H1 (cell line): ENCODE measurements at regions not wholly inside any gene's neighbourhood (a gene's known extent, or its start where the extent isn't known, plus 50 kb on each side); places are given as distances from the start of the nearest gene placed in this dataset.

ENCODE experiments used
- CTCF ChIA-PET: fragments of 300-600 bp; sonication (Branson Sonifier 250); formaldehyde crosslinking; loops from one replicate; lab custom pipeline; 2021; ENCODE audit not compliant: partially characterized antibody; lab: Charles Lee
- POLR2A ChIA-PET: fragments of 300-600 bp; sonication (Branson Sonifier 250); formaldehyde crosslinking; loops from one replicate; lab custom pipeline; 2021; ENCODE audit warnings: inconsistent platforms; ENCODE audit not compliant: partially characterized antibody; lab: Charles Lee
- DNase-seq, 2 experiments: peaks; one replicate each; pipeline versions ENCODE4 v3.0.0 to v3.0.0-alpha.2; 2010 to 2022; ENCODE audit warnings: low spot score in 2 of 2, low read depth in 1 of 2, mixed read lengths in 1 of 2
- FAIRE-seq: peaks from 2 replicates; lab custom pipeline; 2011; peaks lifted over from hg19 to GRCh38; lab: Jason Lieb, UNC
- H2AFZ ChIP-seq: 2 replicates; pipeline ENCODE4 v1.8.1; 2012; ENCODE audit warnings: low read length, inconsistent platforms
- H2AK5ac ChIP-seq: 2 replicates; pipeline ENCODE4 v1.6.1; 2013; ENCODE audit warnings: low read depth, low read length
- H2BK120ac ChIP-seq: replicated peaks from 2 replicates; pipeline ENCODE3; 2013; ENCODE audit warnings: low read depth, low read length, inconsistent platforms
- H2BK12ac ChIP-seq: 2 replicates; pipeline ENCODE4 v1.6.1; 2013; ENCODE audit warnings: low read depth, low read length
- H2BK15ac ChIP-seq: 2 replicates; pipeline ENCODE4 v1.6.1; 2013; ENCODE audit warnings: low read length
- H2BK20ac ChIP-seq: 2 replicates; pipeline ENCODE4 v1.6.1; 2013; ENCODE audit warnings: low read length
- H2BK5ac ChIP-seq: 2 replicates; pipeline ENCODE4 v1.6.1; 2013; ENCODE audit warnings: low read depth, low read length
- H3K14ac ChIP-seq: 2 replicates; pipeline ENCODE4 v1.6.1; 2013; ENCODE audit warnings: inconsistent platforms; ENCODE audit not compliant: insufficient read length
- H3K18ac ChIP-seq: 2 replicates; pipeline ENCODE4 v1.6.1; 2013; ENCODE audit warnings: low read length; ENCODE audit errors: extremely low read depth
- H3K23ac ChIP-seq: 2 replicates; pipeline ENCODE4 v1.6.1; 2013; ENCODE audit warnings: inconsistent platforms; ENCODE audit not compliant: insufficient read length
- H3K23me2 ChIP-seq: 2 replicates; pipeline ENCODE4 v1.6.1; 2013; ENCODE audit warnings: low read depth, low read length
- H3K27ac ChIP-seq: 2 replicates; pipeline ENCODE4 v1.6.1; 2011; ENCODE audit warnings: low read depth, low read length, inconsistent platforms
- H3K27me3 ChIP-seq, 4 experiments: replicated peaks in 1 of 4; 1 replicate in 1 of 4; 2 replicates in 3 of 4; pipeline versions ENCODE4 v1.6.1 to v1.8.1; 2011 to 2013; ENCODE audit warnings: low read length in 3 of 4, mild to moderate bottlenecking in 3 of 4, inconsistent platforms in 2 of 4, mixed read lengths in 2 of 4, moderate library complexity in 1 of 4; ENCODE audit not compliant: control insufficient read depth in 3 of 4, insufficient read depth in 3 of 4; ENCODE audit errors: extremely low read depth in 1 of 4
- H3K36me3 ChIP-seq, 4 experiments: 2 replicates each; pipeline versions ENCODE4 v1.6.1 to v1.8.1; 2011 to 2013; ENCODE audit warnings: mild to moderate bottlenecking in 4 of 4, low read length in 3 of 4, moderate library complexity in 2 of 4, control low read depth in 1 of 4, inconsistent platforms in 1 of 4; ENCODE audit not compliant: insufficient read depth in 4 of 4, control insufficient read depth in 2 of 4
- H3K4ac ChIP-seq: replicated peaks from 2 replicates; pipeline ENCODE3; 2013; ENCODE audit warnings: low read length, low read depth, mixed read lengths, inconsistent platforms; ENCODE audit not compliant: insufficient read length
- H3K4me1 ChIP-seq, 4 experiments: replicated peaks in 1 of 4; 1 replicate in 1 of 4; 2 replicates in 3 of 4; pipeline versions ENCODE4 v1.6.1 to v1.8.1; 2011 to 2013; ENCODE audit warnings: low read length in 3 of 4, inconsistent platforms in 2 of 4, mixed read lengths in 1 of 4; ENCODE audit not compliant: insufficient read depth in 4 of 4, control insufficient read depth in 3 of 4
- H3K4me2 ChIP-seq, 2 experiments: 2 replicates each; pipeline versions ENCODE4 v1.6.1 to v1.8.1; 2011 to 2013; ENCODE audit warnings: low read depth in 2 of 2, low read length in 2 of 2, control low read depth in 1 of 2, inconsistent platforms in 1 of 2, mild to moderate bottlenecking in 1 of 2; ENCODE audit not compliant: insufficient read depth in 1 of 2
- H3K4me3 ChIP-seq, 4 experiments: fragments of 200-600, 300-600 bp in 1 of 4; sonication (generic), shearing (Covaris generic), sonication (Bioruptor Twin) in 1 of 4; 2 replicates each; pipeline versions ENCODE4 v1.5.1 to v1.8.1; 2011 to 2016; ENCODE audit warnings: low read length in 4 of 4, low read depth in 3 of 4, control low read depth in 2 of 4, inconsistent platforms in 2 of 4, mild to moderate bottlenecking in 2 of 4, mixed read lengths in 1 of 4, moderate library complexity in 1 of 4; ENCODE audit not compliant: insufficient read depth in 2 of 4; ENCODE audit errors: extremely low read depth in 1 of 4
- H3K56ac ChIP-seq: replicated peaks from 2 replicates; pipeline ENCODE3; 2013; ENCODE audit warnings: low read depth, mild to moderate bottlenecking, mixed read lengths, low read length, inconsistent platforms; ENCODE audit not compliant: insufficient read length
- H3K79me1 ChIP-seq: 2 replicates; pipeline ENCODE4 v1.6.1; 2013; ENCODE audit warnings: low read depth, low read length, control low read depth
- H3K79me2 ChIP-seq, 2 experiments: 2 replicates each; pipeline versions ENCODE4 v1.6.1 to v1.8.1; 2012 to 2013; ENCODE audit warnings: low read length in 2 of 2, mild to moderate bottlenecking in 2 of 2, inconsistent platforms in 1 of 2; ENCODE audit not compliant: insufficient read depth in 2 of 2, control insufficient read depth in 1 of 2
- H3K9ac ChIP-seq, 4 experiments: replicated peaks in 1 of 4; 1 replicate in 1 of 4; 2 replicates in 3 of 4; pipeline versions ENCODE4 v1.6.1 to v1.8.1; 2011 to 2013; ENCODE audit warnings: low read depth in 3 of 4, low read length in 3 of 4, control low read depth in 2 of 4, mild to moderate bottlenecking in 2 of 4, moderate library complexity in 2 of 4, inconsistent platforms in 1 of 4; ENCODE audit errors: extremely low read depth in 1 of 4
- H3K9me3 ChIP-seq, 2 experiments: 2 replicates each; pipeline versions ENCODE4 v1.6.1 to v1.8.1; 2012 to 2013; ENCODE audit warnings: mild to moderate bottlenecking in 2 of 2, moderate library complexity in 2 of 2, control low read depth in 1 of 2, inconsistent platforms in 1 of 2, low read depth in 1 of 2, low read length in 1 of 2, mixed read lengths in 1 of 2; ENCODE audit not compliant: insufficient read depth in 2 of 2
- H4K20me1 ChIP-seq, 2 experiments: replicated peaks in 1 of 2; 2 replicates each; pipeline versions ENCODE3 to v1.8.1; 2011 to 2013; ENCODE audit warnings: inconsistent platforms in 2 of 2, low read length in 2 of 2, mild to moderate bottlenecking in 1 of 2; ENCODE audit not compliant: insufficient read depth in 2 of 2, control insufficient read depth in 1 of 2
- H4K5ac ChIP-seq: 2 replicates; pipeline ENCODE4 v1.6.1; 2013; ENCODE audit warnings: low read length, low read depth, mixed read lengths, inconsistent platforms; ENCODE audit not compliant: insufficient read length
- H4K8ac ChIP-seq: 2 replicates; pipeline ENCODE4 v1.8.0; 2013; ENCODE audit warnings: mild to moderate bottlenecking, moderate library complexity, low read length, inconsistent platforms; ENCODE audit not compliant: insufficient read depth; ENCODE audit errors: extremely low read depth
- H4K91ac ChIP-seq: replicated peaks from 2 replicates; pipeline ENCODE3; 2013; ENCODE audit warnings: low read length, mixed read lengths, inconsistent platforms; ENCODE audit not compliant: insufficient read length
- ASH2L ChIP-seq: fragments of 200-600, 300-600 bp; sonication (generic); IDR thresholded peaks from one replicate; pipeline ENCODE4 v1.7.1; 2017; ENCODE audit warnings: low read length
- BACH1 ChIP-seq: IDR thresholded peaks from 2 replicates; pipeline ENCODE4 v1.6.1; 2012; ENCODE audit warnings: low read length, improper control_type of control experiment
- CBX8 ChIP-seq: fragments of 300-800, 300-1000 bp; sonication (generic); IDR thresholded peaks from 2 replicates; pipeline ENCODE4 v1.7.1; 2016; ENCODE audit warnings: low read depth, low read length, borderline replicate concordance
- CEBPB ChIP-seq: IDR thresholded peaks from 2 replicates; pipeline ENCODE4 v1.6.1; 2012; ENCODE audit warnings: low read depth, low read length
- EGR1 ChIP-seq: IDR thresholded peaks from 2 replicates; pipeline ENCODE4 v1.6.1; 2011; ENCODE audit warnings: low read depth, low read length, borderline replicate concordance
- NANOG ChIP-seq: IDR thresholded peaks from 2 replicates; pipeline ENCODE4 v1.6.1; 2011; ENCODE audit warnings: low read length, low read depth, mild to moderate bottlenecking, inconsistent platforms; ENCODE audit not compliant: insufficient read depth, poor library complexity, severe bottlenecking
- NRF1 ChIP-seq: IDR thresholded peaks from 2 replicates; pipeline ENCODE4 v1.6.1; 2011; ENCODE audit warnings: mild to moderate bottlenecking, low read depth, low read length, improper control_type of control experiment
- POU5F1 ChIP-seq: IDR thresholded peaks from 2 replicates; pipeline ENCODE4 v1.6.1; 2011; ENCODE audit warnings: low read depth, mild to moderate bottlenecking, low read length, moderate library complexity
- YY1 ChIP-seq: IDR thresholded peaks from 2 replicates; pipeline ENCODE4 v1.6.1; 2011; ENCODE audit warnings: low read depth, mild to moderate bottlenecking, low read length
- WGBS, 2 experiments: shearing (Covaris generic) in 1 of 2; methylation state at CpG; one replicate each; pipeline versions ENCODE4 v1.1.6 to v1.1.7; 2013 to 2015; ENCODE audit warnings: low lambda C conversion rate in 2 of 2, mixed read lengths in 2 of 2, inconsistent platforms in 1 of 2, low coverage in 1 of 2, missing lambda C conversion rate in 1 of 2; ENCODE audit not compliant: insufficient replicate concordance in 2 of 2, insufficient coverage in 1 of 2, insufficient read length in 1 of 2; ENCODE audit errors: extremely low coverage in 1 of 2, missing lambda C conversion rate in 1 of 2; 5-methylcytosine and 5-hydroxymethylcytosine counted together
- TF ChIP-seq, protein P1 (sequence below): IDR thresholded peaks from 2 replicates; pipeline ENCODE4 v1.6.1; 2012; ENCODE audit warnings: inconsistent platforms
- TF ChIP-seq, protein P2 (sequence below), 3 experiments: IDR thresholded peaks; 1 replicate in 2 of 3; 2 replicates in 1 of 3; pipeline versions ENCODE4 v1.5.1 to v1.6.1; 2011; ENCODE audit warnings: low read length in 3 of 3, mild to moderate bottlenecking in 3 of 3, inconsistent platforms in 2 of 3, low read depth in 1 of 3, moderate library complexity in 1 of 3; ENCODE audit not compliant: insufficient read depth in 1 of 3; ENCODE audit errors: control extremely low read depth in 1 of 3

GRCh38 chr1:199291022-199291740 lies 652.3 kb downstream of the PTPRC start:
- 84% methylated on average over 2 of the region's 2 CpGs; no CpG with 5 or more reads in 1 of the 2 experiments for WGBS, 2 experiments
- H3K27me3 ChIP-seq = no peaks in the 10 kb centered on the region
- DNase-seq = no peak
- H3K79me1 ChIP-seq = no peaks in the 10 kb centered on the region
- H3K9me3 ChIP-seq = no peaks in the 10 kb centered on the region
- no peaks in the 10 kb centered on the region for H4K20me1 ChIP-seq
- H3K14ac ChIP-seq = no peak overlapping the region
- no peaks in the 10 kb centered on the region for H3K36me3 ChIP-seq
- H3K79me2 ChIP-seq = no peaks in the 10 kb centered on the region
- ChIA-PET CTCF (no interaction called here), POLR2A (no interaction called here)
- no peaks in the 10 kb centered on the region for H3K23me2 ChIP-seq
- FAIRE-seq = no peak
- no peak overlapping the region for H3K23ac ChIP-seq
- H2AK5ac ChIP-seq = no peak overlapping the region
- no peak overlapping the region for H3K27ac ChIP-seq
- no peak overlapping the region for H3K9ac ChIP-seq
- H2AFZ ChIP-seq = no peak overlapping the region
- H3K18ac ChIP-seq = no peak overlapping the region
- no peak overlapping the region for H3K4me3 ChIP-seq
- H2BK5ac ChIP-seq = no peak overlapping the region
- H3K56ac ChIP-seq = no peak overlapping the region
- H4K91ac ChIP-seq = no peak overlapping the region
- no peak overlapping the region for H4K5ac ChIP-seq
- no peaks in the 10 kb centered on the region for H3K4me1 ChIP-seq
- no peak overlapping the region for H4K8ac ChIP-seq
- H2BK20ac ChIP-seq = no peak overlapping the region
- no peak overlapping the region for H2BK120ac ChIP-seq
- H2BK12ac ChIP-seq = no peak overlapping the region
- H2BK15ac ChIP-seq = no peak overlapping the region
- no peak overlapping the region for H3K4me2 ChIP-seq
- no peak overlapping the region for H3K4ac ChIP-seq
- TF ChIP-seq, protein P1, sequence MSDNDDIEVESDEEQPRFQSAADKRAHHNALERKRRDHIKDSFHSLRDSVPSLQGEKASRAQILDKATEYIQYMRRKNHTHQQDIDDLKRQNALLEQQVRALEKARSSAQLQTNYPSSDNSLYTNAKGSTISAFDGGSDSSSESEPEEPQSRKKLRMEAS = no peak
- TF ChIP-seq BACH1 (no peak), NANOG (no peak), NRF1 (no peak), POU5F1 (no peak), CEBPB (no peak), CBX8 (no peak), ASH2L (no peak), EGR1 (no peak), YY1 (no peak)
- TF ChIP-seq, protein P2, sequence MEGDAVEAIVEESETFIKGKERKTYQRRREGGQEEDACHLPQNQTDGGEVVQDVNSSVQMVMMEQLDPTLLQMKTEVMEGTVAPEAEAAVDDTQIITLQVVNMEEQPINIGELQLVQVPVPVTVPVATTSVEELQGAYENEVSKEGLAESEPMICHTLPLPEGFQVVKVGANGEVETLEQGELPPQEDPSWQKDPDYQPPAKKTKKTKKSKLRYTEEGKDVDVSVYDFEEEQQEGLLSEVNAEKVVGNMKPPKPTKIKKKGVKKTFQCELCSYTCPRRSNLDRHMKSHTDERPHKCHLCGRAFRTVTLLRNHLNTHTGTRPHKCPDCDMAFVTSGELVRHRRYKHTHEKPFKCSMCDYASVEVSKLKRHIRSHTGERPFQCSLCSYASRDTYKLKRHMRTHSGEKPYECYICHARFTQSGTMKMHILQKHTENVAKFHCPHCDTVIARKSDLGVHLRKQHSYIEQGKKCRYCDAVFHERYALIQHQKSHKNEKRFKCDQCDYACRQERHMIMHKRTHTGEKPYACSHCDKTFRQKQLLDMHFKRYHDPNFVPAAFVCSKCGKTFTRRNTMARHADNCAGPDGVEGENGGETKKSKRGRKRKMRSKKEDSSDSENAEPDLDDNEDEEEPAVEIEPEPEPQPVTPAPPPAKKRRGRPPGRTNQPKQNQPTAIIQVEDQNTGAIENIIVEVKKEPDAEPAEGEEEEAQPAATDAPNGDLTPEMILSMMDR (IDR thresholded peaks at IDR 0.05; ENCODE audit: control extremely low read depth in 1 of 3, insufficient read depth in 1 of 3, low read depth in 1 of 3, low read length in 3 of 3) = no peak
